Progenitor cell of endocrine pancreas (in vitro differentiated cells): ENCODE measurements at regions not wholly inside any gene's neighbourhood (a gene's known extent, or its start where the extent isn't known, plus 50 kb on each side); places are given as distances from the start of the nearest gene placed in this dataset.

Experiments
- DNase-seq: peaks from one replicate; pipeline ENCODE4 v3.0.0; 2021; ENCODE audit warnings: low spot score; ENCODE audit not compliant: unreplicated experiment
- H3K27ac Mint-ChIP-seq: 2 replicates; pipeline ENCODE4 v1.8.0; 2021; ENCODE audit warnings: mild to moderate bottlenecking, moderate library complexity, mixed read lengths
- H3K27me3 Mint-ChIP-seq: 2 replicates; pipeline ENCODE4 v1.8.0; 2021; ENCODE audit warnings: mixed read lengths
- H3K36me3 Mint-ChIP-seq: 2 replicates; pipeline ENCODE4 v1.8.0; 2022; ENCODE audit warnings: mixed read lengths; ENCODE audit not compliant: insufficient read depth
- H3K4me1 Mint-ChIP-seq: 2 replicates; pipeline ENCODE4 v1.8.0; 2021; ENCODE audit warnings: low read depth, mixed read lengths
- H3K4me3 Mint-ChIP-seq: 2 replicates; pipeline ENCODE4 v1.8.0; 2021; ENCODE audit warnings: low read depth, mild to moderate bottlenecking, moderate library complexity, mixed read lengths
- H3K9me3 Mint-ChIP-seq: 2 replicates; pipeline ENCODE4 v1.8.0; 2021; ENCODE audit warnings: low read depth, mixed read lengths
- CTCF ChIP-seq: fragments of 200-600 bp; sonication (generic); IDR thresholded peaks from one replicate; pipeline ENCODE4 v1.5.0; 2021; ENCODE audit warnings: antibody characterized with exemption, mild to moderate bottlenecking; ENCODE audit not compliant: unreplicated experiment

DNA sequence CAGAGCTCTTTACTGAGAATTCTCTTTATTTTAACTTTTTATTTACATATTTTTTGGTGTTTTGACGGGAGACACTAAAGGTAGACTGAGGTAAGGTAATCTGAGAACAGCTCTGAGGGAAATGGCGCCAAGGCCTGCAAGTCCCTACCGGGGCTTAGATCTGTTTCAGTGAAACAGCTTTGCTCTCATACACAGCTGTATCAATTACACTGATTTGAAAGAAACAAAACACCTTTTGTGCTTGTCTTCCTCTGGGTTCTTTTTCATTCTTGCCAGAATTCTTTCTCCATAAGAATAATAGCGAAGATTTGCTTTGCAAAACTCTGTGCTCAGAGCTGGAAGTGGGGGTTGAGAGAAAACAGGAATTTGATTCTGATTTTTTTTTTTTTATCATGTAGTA is 79.5 kb upstream of the PEX5L start:
- no peaks in the 10 kb centered on the region for H3K9me3 Mint-ChIP-seq
- H3K27ac Mint-ChIP-seq = no peak overlapping the region
- no peaks in the 10 kb centered on the region for H3K36me3 Mint-ChIP-seq
- no peak overlapping the region for H3K4me3 Mint-ChIP-seq
- H3K4me1 Mint-ChIP-seq = peaks cover 13% of the 10 kb centered on the region
- H3K27me3 Mint-ChIP-seq = peaks cover 3% of the 10 kb centered on the region
- DNase-seq = no peak
- TF ChIP-seq CTCF = no peak

DNA sequence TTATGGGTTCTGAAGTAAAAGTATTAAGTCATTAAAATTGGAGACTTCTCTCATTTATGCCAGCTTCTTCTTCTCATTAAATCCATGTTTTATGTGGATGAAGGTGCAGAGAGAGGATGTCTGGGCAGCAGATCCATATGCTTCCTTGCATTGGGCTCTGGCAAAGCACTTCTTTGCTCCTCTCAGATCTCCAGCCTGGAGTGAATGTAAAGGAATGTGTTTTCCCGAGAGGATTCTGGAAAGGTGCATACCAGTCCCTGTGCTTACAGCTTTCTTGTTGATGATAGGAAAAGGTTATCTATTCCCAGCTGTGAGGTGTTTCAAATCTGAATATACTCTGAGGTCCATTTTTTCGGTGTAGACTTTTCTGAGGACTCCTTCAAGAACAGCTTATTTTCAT is 79.9 kb upstream of the PEX5L start:
- peaks cover 13% of the 10 kb centered on the region for H3K4me1 Mint-ChIP-seq
- H3K27ac Mint-ChIP-seq = no peak overlapping the region
- no peak for DNase-seq
- no peaks in the 10 kb centered on the region for H3K9me3 Mint-ChIP-seq
- no peaks in the 10 kb centered on the region for H3K36me3 Mint-ChIP-seq
- TF ChIP-seq CTCF = no peak
- peaks cover 3% of the 10 kb centered on the region for H3K27me3 Mint-ChIP-seq
- no peak overlapping the region for H3K4me3 Mint-ChIP-seq

DNA sequence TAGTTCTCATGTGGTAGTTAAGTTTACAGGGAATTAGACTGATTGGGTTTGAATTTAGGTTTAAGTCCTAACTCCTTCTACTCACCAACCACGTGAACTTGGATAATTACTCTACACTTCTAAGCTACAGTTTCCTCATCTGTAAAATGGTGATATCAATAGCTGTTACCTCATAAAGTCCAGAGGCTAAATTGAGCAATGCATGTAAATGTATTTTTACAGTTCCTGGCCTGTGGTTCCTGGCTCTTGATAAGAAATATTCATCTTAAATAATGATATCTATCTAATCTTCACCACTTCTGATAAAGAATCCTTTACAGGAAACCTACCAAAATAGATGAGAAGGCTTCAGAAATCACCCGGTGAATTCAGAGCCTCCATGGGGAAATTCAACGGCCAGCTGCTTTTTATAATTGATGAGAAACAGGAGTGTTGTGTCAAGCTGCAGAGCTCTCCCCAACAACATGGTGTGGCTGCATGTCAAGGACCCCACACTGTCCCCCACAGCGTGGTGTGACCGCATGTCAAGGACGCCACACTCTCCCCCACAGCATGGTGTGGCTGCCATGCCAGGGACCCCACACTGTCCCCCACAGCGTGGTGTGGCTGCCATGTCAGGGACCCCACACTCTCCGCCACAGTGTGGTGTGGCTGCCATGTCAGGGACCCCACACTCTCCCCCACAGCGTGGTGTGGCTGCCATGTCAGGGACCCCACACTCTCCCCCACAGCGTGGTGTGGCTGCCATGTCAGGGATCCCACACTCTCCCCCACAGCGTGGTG is 80.8 kb upstream of the PEX5L start:
- Mint-ChIP-seq H3K36me3 (no peaks in the 10 kb centered on the region), H3K9me3 (no peaks in the 10 kb centered on the region), H3K27me3 (peaks cover 3% of the 10 kb centered on the region), H3K4me3 (no peak overlapping the region), H3K27ac (no peak overlapping the region), H3K4me1 (peaks cover 10% of the 10 kb centered on the region)
- no peak for TF ChIP-seq CTCF
- no peak for DNase-seq

GRCh38 chr3:180119567-180119966 is 82.8 kb upstream of the PEX5L start:
- TF ChIP-seq CTCF = no peak
- Mint-ChIP-seq H3K9me3 (peaks cover 14% of the 10 kb centered on the region), H3K4me1 (peaks cover 9% of the 10 kb centered on the region), H3K27ac (no peak overlapping the region), H3K36me3 (peaks cover 2% of the 10 kb centered on the region), H3K27me3 (peaks cover 3% of the 10 kb centered on the region), H3K4me3 (no peak overlapping the region)
- DNase-seq = no peak

DNA sequence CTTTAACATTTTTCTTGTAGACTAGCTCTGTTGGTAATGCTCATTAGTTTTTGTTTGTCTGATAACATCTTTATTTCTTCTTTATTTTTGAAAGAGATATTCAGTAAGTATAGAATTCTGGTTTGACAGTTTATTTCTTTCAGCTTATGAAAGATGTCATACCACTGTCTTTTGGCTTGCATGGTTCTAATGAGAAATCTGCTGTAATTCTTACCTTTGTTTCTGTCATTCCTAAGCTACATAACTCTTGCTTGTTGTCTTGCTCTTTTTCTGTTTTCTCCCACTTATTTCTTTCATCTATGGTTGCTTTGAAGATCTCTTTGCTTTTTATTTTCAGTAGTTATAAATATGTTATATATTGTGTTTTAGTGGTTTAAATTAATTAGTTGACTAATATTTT is 87.2 kb upstream of the PEX5L start:
- no peak for DNase-seq
- TF ChIP-seq CTCF = no peak
- Mint-ChIP-seq H3K36me3 (peaks cover 2% of the 10 kb centered on the region), H3K27me3 (no peaks in the 10 kb centered on the region), H3K9me3 (peaks cover 33% of the 10 kb centered on the region), H3K4me3 (no peak overlapping the region), H3K4me1 (no peaks in the 10 kb centered on the region), H3K27ac (no peak overlapping the region)
